T47D (cell line): ENCODE measurements at regions not wholly inside any gene's neighbourhood (a gene's known extent, or its start where the extent isn't known, plus 50 kb on each side); places are given as distances from the start of the nearest gene placed in this dataset.

Experiments
- DNase-seq, 2 experiments: peaks; one replicate each; pipeline versions ENCODE4 v3.0.0 to v3.0.0-alpha.2; 2011 to 2012; ENCODE audit warnings: low read depth in 1 of 2, low spot score in 1 of 2
- JUND ChIP-seq: IDR thresholded peaks from 2 replicates; pipeline ENCODE4 v1.6.1; 2012; ENCODE audit warnings: low read depth
- in situ Hi-C: cut with HindIII; loops from 2 replicates; pipeline ENCODE4 v1.10.0; 2016; ENCODE audit warnings: low sequenced_read_pairs, low pct_unique_long_range_greater_than_20kb

GRCh38 chr9:11335011-11335410 is 722.2 kb upstream of the PTPRD start:
- in situ Hi-C loops = no loop called here
- DNase-seq = no peak
- TF ChIP-seq JUND = no peak

GRCh38 chr9:11338130-11338529 is 725.3 kb upstream of the PTPRD start:
- in situ Hi-C loops = no loop called here
- DNase-seq = no peak

GRCh38 chr9:11340654-11341053 is 727.9 kb upstream of the PTPRD start:
- no peak for TF ChIP-seq JUND
- in situ Hi-C loops = no loop called here
- no peak for DNase-seq

More at GRCh38 chr9:11338130-11338529, 725.3 kb upstream of the PTPRD start:
- TF ChIP-seq JUND = no peak

- in situ Hi-C loops = no loop called here
- TF ChIP-seq JUND = no peak
- DNase-seq = no peak
Observed at GRCh38 chr9:11347437-11347836, 734.6 kb upstream of the PTPRD start.

GRCh38 chr9:11348366-11348765 is 735.6 kb upstream of the PTPRD start:
- in situ Hi-C loops = no loop called here
- DNase-seq = no peak
- no peak for TF ChIP-seq JUND

GRCh38 chr9:11349187-11349586 is 736.4 kb upstream of the PTPRD start:
- in situ Hi-C loops = no loop called here
- DNase-seq = no peak
- TF ChIP-seq JUND = no peak

GRCh38 chr9:11352612-11353011 is 739.8 kb upstream of the PTPRD start:
- no peak for TF ChIP-seq JUND
- in situ Hi-C loops = no loop called here
- DNase-seq = no peak

DNA sequence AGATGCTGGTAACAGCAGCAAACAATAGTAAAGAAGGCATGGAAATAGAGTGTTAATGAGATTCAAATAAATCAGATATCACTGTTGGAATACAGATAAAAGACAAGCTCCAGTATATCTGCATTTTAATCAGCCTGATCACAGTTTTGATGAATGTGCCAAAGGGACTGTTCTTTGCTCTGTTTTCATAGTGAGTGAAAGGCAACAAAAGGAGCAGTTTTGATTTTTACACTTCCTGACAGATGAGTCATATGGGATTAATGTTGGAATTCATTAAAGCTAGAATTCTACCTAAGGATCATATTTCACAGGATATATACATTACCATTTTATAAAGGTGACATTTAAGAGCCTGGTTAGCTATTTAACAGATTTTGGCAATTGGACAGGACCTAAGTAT is 743.3 kb upstream of the PTPRD start:
- in situ Hi-C loops = no loop called here

GRCh38 chr9:11366585-11367129 is 753.9 kb upstream of the PTPRD start:
- in situ Hi-C loops = no loop called here
- DNase-seq = no peak
- TF ChIP-seq JUND = no peak

More for the DNA sequence above, 743.3 kb upstream of the PTPRD start:
- no peak for TF ChIP-seq JUND
- DNase-seq = no peak

DNA sequence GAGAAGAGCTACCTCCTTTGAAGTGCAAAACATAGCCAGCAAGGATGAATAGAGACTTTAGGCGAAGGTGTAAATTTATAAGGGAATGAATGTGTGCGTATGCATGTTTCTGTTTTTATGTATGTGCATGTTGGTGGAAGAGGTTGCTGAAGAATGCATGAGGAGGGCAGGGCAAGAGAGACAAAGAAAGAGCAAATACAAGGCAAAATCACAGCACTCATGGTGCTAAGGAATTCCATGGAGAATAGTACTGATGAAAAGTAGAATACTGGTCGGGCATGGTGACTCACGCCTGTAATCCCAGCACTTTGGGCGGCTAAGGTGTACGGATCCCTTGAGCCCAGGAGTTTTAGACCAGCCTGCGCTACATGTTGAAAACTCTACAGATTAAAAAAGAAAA is 762.1 kb upstream of the PTPRD start:
- in situ Hi-C loops = no loop called here
- DNase-seq = no peak
- no peak for TF ChIP-seq JUND

GRCh38 chr9:11402621-11403020 is 789.8 kb upstream of the PTPRD start:
- in situ Hi-C loops = no loop called here
- DNase-seq = no peak
- no peak for TF ChIP-seq JUND

DNA sequence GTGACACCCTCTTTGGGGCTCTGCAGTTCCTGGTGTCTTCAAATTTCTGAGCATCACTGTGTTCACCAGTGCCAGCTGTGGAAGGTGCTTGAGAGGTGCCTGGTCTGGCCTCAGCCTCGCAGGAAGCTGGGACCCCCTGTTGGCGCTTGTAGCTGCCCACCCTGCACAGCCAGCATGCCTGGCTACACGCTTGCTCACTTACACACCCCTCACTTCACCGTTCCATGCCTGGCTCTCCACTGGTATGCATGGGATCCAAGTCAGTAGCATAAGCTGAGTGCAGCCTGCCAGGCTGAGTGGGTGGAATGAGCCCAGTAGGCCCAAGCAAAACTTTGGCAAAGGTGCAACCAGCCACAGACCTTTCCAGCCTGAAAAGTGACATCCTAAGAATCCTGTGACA is 801.4 kb upstream of the PTPRD start:
- TF ChIP-seq JUND = no peak
- in situ Hi-C loops = no loop called here
- DNase-seq = no peak

DNA sequence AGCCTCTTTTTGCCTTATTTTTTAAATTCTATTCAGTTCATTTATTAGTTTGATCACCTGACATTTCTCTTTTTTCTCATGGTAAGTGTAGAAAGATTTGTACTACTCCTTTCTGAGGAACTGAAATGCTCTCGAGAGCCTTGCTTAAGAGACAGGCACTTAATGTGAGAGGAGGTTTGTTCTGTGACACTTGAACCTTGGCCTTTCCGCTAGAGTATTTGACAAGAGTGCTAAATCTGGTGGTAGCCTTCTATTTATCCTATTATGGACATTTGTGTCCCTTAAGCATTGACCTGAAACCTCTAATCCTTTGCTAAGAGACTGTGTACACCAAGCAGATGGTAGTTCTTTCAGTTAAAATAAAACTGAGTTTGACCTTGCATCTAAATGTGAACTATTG is 805.0 kb upstream of the PTPRD start:
- no peak for TF ChIP-seq JUND
- DNase-seq = no peak
- in situ Hi-C loops = no loop called here

DNA sequence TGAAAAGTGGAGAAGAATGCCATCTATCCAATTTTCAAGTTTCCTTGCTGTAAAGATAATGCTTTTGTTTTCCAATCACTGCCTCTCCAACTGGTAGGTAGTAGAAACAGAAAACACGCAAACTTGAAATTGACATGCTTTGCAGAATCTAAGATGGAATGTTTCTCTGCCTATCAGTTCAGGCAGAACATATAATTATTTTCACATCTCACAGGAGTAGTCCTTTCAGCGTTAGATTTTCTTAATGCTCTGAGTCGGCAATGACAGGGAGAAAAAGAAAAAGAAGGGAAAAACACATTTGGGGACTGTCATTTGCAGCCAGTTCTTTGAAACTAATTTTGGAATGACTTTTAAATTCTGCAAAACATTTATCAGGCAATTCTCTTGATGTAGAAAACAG is 818.7 kb upstream of the PTPRD start:
- DNase-seq = no peak
- in situ Hi-C loops = no loop called here
- TF ChIP-seq JUND = no peak
